H4 (cell line): ENCODE measurements at regions not wholly inside any gene's neighbourhood (a gene's known extent, or its start where the extent isn't known, plus 50 kb on each side); places are given as distances from the start of the nearest gene placed in this dataset.
A peak's percentile ranks its signal among the peaks of the same experiment; 100 is the strongest.
"Not testable (repeated sequence)": the region's sequence is repeated elsewhere in the genome, so short reads cannot be mapped to it uniquely, and the experiment has no call there.

Experiments used
- DNase-seq: peaks from one replicate; pipeline ENCODE4 v3.0.0-alpha.2; 2015; ENCODE audit warnings: low spot score

DNA sequence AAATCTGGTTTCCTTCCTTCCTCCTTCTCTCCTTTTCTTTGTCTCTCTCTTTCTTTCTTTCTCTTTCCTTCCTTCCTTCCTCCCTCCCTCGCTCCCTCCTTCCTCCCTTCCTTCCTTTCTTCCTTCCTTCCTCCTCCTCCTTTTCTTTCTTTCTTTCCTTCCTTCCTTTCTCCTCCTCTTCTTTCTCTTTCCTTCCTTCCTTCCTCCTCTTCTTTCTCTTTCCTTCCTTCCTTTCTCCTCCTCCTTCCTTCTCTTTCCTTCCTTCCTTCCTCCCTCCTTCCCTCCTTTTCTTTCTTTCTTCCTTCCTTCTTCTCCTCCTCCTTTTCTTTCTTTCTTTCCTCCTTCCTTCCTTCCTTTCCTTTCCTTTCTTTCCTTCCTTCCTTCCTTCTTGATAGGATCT, 61.2 kb downstream of the VIP start:
- no peak for DNase-seq

DNA sequence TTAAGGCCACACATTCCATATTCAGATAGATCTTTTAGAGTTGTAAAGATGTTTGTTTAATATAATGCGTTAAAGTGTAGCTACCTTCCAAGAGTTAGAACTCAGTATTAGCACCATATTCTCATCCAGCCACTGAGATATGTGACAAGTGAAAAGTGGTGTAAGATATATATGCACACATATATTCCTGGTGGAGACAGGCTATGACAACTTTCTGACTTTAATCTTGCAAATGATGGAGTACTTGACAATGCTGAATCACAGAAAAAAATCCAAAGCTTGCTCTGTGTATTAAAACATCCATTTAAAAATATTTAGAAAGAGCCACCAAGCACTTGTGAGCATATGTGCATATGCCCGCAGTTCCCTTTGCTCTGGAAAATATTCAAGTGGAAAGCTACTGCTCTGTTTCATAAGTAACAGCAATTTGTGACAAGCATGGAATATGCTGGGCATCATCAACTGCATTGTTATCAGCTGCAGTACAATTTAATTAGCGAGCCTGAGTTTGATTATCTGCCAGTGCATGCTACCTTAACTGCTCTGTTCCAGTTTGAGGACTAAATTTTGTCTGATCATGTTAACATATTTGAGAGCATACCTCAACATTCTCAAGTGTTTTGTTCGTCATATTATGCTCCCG, 64.8 kb downstream of the VIP start:
- no peak for DNase-seq

DNA sequence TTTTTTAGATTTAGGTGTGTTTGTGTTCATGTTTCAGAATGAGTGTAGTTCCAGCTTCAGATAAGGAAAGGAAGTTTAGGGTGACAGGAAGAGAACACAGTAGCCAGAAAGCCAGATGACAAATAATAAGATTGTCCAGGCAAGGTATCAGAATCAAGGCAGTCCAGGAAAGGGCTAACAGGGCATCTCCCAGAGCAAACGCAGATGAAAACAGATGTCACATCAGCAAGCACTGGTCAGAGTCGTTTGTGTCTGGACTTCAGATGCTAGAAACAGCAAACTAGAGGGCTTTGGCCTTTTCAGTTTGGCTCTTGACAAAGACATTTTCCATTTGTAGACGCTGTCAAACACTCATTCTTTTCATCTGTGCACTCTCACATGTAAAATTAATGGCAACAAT, 65.5 kb downstream of the VIP start:
- no peak for DNase-seq

DNA sequence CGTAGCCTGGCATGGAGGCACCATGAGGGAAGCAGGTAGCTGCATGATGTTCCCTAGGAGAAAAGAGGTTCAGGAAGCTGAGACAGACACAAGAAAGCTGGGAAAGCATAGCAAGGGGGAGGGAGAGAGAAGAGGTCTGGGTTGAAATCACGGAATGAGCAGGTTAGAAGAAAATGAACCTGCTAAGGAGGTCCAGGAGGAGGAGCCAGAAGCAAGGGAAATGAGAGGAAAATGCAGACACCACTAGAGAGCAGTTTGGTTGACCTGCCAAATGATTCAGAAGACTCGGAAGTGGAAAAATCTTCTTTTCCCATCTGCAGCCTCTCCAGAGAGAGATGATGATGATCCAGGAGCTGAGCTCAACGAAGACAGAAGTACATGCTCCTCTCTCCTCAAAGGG, 70.9 kb downstream of the VIP start:
- DNase-seq: no peak

DNA sequence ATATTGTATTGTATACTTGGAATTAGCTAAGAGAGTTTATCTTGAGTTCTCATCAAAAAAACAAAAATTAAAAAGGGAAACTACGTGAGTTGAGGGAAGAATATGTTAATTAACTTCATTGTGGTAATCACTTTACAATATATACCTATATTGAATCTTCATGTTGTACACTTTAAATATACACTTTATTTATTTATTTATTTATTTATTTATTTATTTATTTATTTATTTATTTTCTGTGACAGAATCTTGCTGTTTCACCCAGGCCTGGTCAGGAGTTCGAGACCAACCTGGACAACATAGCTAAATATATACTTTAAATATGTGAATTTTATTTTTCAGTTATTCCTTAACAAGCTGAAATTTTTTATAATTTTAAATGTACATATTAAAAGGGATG, 74.1 kb downstream of the VIP start:
- DNase-seq: no peak

DNA sequence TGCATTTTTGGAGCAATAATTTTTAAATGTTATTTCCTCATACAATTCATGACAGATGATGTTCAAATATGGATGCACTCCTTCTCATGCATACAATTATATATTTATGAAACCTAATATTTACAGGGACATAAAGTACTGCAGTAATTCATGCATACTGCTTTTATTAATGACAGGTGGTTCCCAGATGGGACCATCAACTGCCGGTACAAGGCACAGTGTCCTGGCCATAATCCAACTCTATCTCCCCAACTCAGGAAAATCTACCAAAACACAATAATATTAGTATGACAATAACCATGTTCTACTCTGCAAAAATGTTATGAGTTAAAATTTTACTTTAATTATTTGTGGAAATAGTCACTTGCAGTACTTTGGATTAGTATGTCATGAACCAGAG, 77.8 kb downstream of the VIP start:
- no peak for DNase-seq

DNA sequence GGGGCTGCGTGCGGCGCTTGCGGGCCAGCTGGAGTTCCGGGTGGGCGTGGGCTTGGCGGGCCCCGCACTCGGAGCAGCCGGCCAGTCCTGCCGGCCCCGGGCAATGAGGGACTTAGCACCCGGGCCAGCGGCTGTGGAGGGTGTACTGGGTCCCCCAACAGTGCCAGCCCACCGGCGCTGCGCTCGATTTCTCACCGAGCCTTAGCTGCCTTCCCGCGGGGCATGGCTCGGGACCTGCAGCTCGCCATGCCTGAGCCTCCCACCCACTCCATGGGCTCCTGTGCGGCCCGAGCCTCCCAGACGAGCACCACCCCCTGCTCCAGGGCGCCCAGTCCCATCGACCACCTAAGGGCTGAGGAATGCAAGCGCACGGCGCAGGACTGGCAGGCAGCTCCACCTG, 83.8 kb downstream of the VIP start:
- not testable (repeated sequence) for DNase-seq

DNA sequence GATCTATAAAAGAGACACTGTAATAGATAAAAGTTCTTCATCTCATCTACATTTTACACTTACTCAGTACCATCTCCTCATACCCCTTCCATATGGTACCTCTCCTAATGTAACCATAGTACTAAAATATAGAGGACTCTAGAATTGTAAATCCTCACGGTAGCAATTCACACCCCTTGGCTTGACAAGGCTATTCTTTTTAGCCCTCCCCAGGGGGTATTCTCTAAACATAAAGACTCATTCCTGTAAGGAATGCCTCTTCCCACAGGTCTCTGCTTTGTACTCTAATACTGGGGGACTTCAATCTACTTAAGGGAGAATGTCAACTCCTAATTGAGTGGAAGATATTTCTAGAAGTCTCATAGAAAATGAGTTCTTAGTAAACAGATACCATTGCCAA, 85.9 kb downstream of the VIP start:
- no peak for DNase-seq

DNA sequence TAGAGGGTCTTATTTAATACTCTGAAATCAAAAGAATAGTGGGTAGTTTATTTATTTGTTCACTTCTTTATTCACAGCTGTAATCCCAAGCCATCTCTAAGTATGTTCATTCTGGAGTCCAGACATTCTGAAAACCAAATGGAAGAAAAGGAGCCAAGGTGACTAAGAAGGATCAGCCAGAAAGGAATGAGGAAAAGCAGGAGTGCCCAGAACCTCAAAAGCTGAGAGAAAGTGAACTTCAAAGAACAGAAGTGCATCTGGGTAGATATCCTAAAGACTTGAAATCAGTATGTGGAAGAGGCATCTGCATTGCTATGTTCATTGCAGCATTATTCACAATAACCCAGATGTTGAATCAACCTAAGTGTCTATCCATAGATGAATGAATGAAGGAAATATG, 94.8 kb downstream of the VIP start:
- no peak for DNase-seq

DNA sequence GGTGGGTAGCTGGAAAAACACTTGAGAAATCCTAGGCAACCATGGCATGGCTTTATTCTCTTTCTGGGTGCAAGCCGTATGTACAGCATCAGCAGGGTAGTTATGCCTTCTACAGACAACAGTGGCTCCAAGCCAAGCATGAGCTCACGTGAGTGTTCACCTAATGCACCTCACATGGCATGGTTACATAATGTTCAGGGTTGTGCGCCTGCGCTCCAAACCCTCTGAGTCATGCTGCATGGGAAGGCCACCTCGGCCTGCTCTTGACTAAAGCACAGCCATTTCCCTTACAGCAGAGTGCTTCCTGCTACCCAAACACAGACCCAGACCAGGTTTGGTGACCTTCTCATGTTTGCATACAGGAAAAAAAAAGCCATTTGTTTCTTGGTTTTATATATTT, 96.2 kb downstream of the VIP start:
- DNase-seq: peak; percentile 28

DNA sequence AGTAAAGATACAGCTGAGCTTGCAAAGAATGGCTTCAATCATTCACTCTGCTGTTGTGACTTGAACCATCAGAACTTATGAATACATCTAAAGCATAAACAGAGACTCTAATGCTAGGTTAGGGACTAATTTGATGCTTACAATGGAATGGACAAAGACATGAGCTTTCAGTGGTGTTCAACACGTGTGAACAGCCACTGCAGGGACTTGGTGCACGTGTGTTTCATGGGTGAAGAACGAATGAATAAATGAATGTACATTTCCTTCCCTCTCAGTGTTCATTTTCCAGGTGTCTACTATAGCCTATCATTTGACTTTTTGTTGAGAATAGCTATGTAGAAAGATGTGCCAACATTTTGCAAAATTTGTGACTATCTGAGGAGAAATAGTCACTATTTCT, 98.3 kb downstream of the VIP start:
- no peak for DNase-seq

DNA sequence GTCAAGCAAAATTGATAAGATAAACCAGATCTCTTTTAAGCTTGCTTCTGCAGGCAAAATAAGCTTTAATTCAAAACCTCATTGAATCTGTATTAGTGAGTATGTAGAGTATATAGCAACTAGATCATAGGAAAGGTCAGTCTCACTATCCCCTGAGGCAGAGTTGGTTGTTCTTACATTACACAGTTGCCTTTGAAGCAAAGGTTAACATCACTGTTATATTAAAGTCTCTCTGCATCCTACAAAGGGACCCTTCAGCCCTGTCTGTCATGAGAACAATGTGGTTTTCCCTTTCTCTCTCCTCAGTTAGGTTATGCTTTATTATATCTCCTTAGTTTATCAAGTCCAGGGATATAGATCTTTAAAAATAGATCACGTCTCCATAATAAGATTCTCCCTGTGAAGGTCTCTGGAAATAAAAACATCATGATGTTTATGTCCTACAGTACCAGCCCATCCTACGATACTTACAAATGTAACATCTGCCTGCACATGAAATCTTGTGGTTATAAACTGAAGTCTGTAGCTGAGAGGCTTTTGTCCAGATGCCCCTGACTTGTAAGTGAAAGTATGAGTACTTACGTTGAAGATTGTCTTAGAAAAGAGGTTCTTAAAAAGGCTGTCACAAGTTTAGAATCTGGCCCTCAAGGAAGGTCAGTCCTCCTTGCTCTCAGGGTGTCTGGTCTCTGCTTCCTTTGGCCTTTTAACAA, 103.6 kb downstream of the VIP start:
- no peak for DNase-seq

DNA sequence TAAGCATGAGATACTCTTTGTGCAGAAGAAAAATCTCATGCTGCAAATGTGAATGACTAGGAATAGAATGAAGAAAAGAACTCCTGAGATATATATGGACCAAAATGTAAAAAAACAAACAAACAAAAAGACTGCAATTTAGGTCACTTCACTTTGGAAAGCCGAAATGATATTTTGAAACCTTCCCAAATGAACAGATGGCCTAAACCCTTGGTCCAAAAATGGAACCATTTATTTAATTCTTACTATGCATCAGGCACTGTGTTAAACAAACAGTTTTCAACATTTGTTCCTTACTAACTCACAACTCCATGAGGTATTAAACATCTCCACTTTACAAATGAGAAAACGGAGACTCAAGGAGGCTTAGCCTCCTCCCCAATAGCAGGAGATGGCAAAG, 107.5 kb downstream of the VIP start:
- DNase-seq: no peak

DNA sequence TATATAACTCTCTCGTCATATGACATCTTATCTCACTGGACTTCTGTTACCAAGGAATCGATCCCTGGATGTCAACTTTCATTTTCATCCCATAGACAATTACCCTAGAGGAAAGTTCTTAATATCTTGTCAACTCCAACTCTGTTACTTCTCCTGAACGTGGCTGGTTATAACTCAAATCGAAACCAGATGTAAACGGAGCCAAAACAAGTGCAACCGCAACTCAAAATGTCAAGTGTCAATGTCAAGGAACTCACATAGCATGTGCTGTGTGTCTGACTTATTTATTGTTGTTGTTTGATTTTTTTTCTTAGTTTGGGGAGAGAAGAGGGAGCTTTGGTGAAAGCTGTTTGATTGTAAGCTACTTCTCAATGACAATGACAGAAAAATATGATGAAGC, 108.6 kb downstream of the VIP start:
- DNase-seq: no peak

DNA sequence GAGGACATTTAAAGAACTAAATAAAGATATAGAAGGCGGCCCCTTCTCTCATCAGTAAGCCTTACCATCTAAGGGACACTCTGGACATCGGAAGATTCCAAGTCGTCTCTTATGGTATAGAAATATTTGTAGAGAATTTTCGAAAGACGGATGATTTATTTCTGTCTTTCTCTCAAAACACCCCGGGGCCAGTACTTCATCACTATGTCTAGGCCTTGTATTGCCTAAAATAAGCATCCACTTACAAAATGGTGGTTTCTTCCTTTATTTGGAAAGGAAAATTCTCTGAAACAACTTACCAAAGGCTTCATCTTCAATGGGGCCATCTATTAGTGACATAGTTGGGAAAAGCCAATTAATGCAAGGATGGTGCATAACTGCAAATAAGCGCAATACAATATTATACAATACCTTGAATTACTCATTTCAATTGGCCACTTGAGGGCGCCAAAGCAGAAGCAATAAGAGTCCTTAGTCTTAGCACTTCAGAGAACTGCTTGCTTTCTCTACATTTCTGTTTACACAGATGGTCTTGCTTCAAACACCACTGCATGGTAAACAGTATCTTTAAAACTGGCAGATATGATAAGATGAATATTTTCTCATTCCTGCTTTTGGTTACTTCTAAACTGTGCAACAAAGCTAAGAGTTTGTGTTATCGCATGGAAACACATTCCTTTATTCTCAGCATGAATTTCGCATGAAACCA, 113.2 kb downstream of the VIP start:
- peak; percentile 38 for DNase-seq

DNA sequence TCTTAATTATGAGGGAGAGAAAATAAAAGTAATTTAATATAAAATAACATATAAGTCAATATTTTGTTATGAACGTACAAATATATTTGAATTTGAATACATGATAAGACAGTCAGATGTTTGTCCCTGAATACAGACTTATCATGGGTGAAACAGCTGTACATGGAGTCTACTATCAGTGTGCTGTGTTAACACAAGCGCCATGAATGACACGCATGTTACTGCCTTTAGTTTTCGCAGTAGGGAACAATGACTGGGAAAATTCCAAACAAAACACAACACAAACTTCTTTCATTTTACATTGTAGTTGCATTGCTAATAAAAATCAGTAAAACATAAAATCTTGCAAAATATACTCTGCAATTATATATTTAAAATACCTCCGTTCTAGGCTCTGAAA, 108.6 kb downstream of the FBXO5 start:
- no peak for DNase-seq

DNA sequence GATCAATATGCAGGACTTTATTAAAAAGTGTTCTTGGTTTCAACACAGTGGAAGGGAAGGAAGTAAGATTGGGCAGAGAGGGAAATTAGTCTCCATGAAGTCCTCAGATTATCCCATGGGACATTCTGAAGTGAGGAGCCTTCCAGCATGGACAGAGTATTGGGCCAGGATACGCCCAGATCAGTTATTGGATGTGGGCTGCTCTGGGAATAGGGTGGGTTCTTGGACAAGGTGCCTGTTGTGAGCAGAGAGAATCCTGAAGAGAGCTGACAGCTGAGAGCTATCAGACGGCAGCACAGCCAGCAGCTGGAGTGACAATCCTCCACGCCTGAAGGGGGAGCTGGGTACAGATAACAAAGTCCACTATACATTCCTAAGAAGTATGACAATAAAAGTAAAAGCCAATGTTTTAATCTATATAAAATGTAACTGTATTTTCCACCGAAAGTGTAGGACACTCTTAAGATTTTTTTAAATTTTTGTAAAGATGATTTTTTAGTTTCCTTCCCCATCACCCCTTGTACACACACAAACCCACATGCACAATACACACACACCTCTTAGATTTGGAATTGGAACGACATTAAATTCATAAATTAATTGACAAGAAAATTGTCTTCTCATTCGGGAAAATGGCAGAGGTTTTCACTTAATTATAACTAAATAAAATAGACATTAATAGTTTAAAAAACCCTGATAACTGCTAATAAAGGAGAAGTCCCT, 107.8 kb downstream of the FBXO5 start:
- DNase-seq: no peak

DNA sequence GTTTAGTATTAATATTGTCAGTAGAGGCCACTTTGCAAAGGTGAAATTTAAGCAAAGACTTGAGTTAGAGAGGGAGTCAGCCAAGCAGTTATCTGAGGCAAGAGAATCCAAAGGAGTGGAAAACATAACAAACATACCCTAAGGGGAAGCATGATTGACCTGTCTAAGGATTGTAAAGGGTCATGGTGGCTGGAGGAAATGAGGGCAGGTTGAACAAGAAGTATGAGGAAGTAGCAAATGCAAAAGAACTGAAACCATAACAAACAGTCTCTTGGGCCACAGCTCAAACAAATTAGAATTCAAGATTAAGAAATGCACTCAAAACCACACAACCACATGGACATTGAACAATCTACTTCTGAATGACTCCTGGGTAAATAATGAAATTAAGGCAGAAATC, 103.2 kb downstream of the FBXO5 start:
- no peak for DNase-seq

DNA sequence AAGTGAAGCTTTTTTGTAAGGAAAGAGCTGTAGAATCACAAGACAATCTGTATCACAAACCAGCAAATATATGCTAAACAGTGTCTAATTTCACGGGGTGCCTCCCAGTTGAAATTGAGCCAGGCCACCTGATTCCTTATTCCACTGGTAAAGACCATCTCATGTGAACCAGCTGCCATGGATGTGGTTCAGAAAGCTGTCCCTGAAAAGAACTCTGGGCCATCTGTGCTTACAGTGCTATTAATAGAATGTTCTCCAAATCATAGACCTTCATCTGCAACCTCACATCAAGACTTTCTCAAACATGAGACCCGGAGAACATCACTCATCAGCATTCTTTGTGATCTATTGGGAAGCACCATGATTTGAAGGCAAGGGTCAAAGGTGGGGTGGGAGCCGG, 89.7 kb downstream of the FBXO5 start:
- DNase-seq: no peak

DNA sequence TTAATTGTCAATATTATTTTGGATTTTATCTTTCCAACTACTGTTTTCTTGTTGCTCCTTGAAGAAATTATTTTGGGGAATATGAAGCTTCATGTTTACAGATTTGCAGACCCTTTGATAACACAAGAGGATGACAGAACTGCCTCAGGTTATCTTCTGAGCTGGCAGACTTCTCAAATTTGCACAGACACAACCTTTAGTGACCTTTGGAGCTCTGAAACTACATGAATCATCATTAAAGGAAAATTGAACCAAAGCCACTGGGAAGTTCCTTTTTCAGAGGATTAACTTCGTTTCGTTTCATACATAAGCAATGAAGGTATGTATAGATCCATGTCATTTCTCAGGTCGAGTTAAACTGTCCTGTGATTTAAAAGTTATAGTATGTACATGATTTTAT, 85.9 kb downstream of the FBXO5 start:
- DNase-seq: no peak

DNA sequence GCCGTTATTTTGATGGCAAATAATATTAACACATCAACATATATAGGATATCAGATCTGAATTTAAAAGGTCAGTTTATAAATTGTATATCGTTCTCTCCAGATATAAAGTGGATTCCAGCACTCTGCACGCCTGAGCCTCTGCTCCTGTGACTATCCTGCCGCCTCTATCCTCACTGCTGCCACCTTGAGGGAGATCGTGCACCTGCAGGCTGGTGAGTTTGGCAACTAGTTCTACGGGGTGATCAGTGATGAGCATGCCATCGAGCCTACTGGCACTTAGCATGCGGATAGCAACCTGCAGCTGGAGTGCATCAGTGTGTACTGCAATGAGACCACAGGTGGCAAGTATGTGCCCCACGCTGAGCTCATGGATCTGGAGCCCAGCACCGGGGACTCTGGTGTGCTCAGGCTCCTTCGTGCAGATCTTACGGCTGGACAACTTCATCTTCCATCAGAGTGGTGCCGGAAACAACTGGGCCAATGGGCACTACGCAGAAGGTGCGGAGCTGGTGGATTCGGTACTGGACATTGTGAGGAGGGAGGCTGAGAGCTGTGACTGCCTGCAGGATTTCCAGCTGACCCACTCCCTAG, 84.9 kb downstream of the FBXO5 start:
- DNase-seq: peak; percentile 38

DNA sequence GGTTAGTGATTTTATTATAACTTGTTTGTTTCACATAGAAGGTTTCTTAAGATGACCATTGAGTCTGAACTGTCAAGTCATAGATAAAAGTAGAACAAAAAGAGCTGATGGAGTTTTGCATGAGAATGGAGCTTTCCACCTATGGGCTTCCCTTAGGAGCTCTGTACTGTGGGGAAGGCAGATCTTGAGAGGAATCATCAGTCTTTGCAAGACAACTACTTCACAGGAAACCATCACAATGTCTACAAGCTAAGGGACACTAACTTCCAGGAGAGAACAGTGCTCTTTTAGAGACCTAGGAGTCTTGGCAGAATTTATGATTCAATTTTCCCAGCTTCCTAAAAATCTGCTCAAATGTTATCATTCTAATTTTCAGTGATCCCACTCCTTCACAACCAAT, 78.2 kb downstream of the FBXO5 start:
- DNase-seq: no peak
